ENCODE measurements at regions not wholly inside any gene's neighbourhood (a gene's known extent, or its start where the extent isn't known, plus 50 kb on each side); places are given as distances from the start of the nearest gene placed in this dataset.

GRCh38 chr18:43692099-43692690, 414.9 kb upstream of the SYT4 start:
- no peak for TF ChIP-seq CTCF (IDR thresholded peaks at IDR 0.05)
- TF ChIP-seq ZFX (IDR thresholded peaks at IDR 0.05; ENCODE audit: borderline replicate concordance): no peak
- no peak overlapping the region for H3K27ac ChIP-seq

DNA sequence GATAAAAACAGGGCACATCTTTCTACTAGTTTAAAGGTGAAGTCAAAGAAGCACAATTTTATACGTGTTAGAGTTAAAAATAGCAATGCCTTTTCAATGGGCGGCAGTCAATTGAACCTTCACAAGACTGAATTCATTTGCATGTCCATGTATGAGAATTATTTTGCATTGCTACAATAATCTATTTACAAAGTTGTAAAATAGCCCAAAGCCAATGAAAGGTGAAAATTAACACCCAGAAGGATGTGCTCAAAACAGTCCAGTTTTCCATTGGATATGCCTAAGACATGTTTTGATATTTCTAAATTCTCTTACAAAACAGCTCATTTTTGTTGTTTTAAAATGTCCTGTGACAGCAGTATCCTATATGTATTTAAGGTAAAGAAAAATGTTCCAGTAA, 425.1 kb upstream of the SYT4 start:
- no peak for TF ChIP-seq ZFX (IDR thresholded peaks at IDR 0.05; ENCODE audit: borderline replicate concordance)
- TF ChIP-seq CTCF (IDR thresholded peaks at IDR 0.05): no peak
- H3K27ac ChIP-seq: no peak overlapping the region

DNA sequence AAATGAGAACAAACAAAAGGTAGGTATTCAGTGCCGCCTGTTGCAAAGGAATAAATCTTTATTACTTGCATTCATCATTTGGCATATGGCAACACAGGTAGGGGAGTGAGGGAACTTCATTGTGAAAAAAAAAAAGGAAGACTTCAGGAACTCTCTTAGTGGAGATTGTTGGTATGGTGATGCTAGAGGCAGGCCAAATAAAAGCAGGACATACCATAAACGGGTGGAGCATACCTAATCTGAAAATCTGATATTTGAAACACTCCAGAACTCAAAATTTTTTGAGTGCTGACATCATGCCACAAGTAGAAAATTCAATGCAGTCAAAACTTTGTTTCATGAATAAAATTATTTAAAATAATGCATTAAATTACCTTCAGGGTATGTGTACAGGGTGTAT, 425.8 kb upstream of the SYT4 start:
- H3K27ac ChIP-seq: no peak overlapping the region
- TF ChIP-seq CTCF (IDR thresholded peaks at IDR 0.05): no peak
- TF ChIP-seq ZFX (IDR thresholded peaks at IDR 0.05; ENCODE audit: borderline replicate concordance): no peak

GRCh38 chr18:43705850-43706249, 428.6 kb upstream of the SYT4 start:
- no peak for TF ChIP-seq ZFX (IDR thresholded peaks at IDR 0.05; ENCODE audit: borderline replicate concordance)
- no peak for TF ChIP-seq CTCF (IDR thresholded peaks at IDR 0.05)
- H3K27ac ChIP-seq: no peak overlapping the region

- no peak for TF ChIP-seq ZFX (IDR thresholded peaks at IDR 0.05; ENCODE audit: borderline replicate concordance)
- no peak for TF ChIP-seq CTCF (IDR thresholded peaks at IDR 0.05)
- H3K27ac ChIP-seq: no peak overlapping the region
Measured at GRCh38 chr18:43710135-43710534, 432.8 kb upstream of the SYT4 start.

- TF ChIP-seq ZFX (IDR thresholded peaks at IDR 0.05; ENCODE audit: borderline replicate concordance) (no peak), CTCF (IDR thresholded peaks at IDR 0.05) (no peak)
- no peak overlapping the region for H3K27ac ChIP-seq
Measured at GRCh38 chr18:43714343-43715010, 437.2 kb upstream of the SYT4 start.

DNA sequence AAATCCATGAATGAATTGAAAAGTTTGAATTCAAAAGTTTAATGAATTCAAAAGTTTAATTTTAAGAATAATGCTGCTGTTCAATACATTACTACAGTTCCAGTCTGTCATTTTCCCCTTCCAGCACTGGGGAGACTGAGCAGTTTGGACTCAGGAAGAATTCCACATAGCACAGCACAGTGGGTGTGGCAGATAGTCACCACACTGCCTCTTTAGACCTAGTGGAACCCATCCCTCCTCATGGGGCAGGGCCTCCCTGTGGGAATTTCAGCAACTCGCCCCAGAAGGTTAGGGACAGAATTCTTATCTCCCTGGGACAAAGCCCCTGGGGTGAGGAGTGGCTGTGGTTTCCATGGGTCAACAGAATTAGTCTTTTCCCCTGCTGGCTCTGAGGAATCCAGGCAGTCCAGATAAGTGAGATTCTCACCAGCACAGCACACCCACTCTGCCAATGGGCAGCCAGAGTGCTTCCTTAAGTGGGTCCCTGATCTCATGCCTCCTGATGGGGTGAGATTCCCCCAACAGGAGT, 442.0 kb upstream of the SYT4 start:
- no peak overlapping the region for H3K27ac ChIP-seq
- no peak for TF ChIP-seq CTCF (IDR thresholded peaks at IDR 0.05)
- TF ChIP-seq ZFX (IDR thresholded peaks at IDR 0.05; ENCODE audit: borderline replicate concordance): no peak
